ENCODE measurements at regions not wholly inside any gene's neighbourhood (a gene's known extent, or its start where the extent isn't known, plus 50 kb on each side); places are given as distances from the start of the nearest gene placed in this dataset.
"Not testable (repeated sequence)": the region's sequence is repeated elsewhere in the genome, so short reads cannot be mapped to it uniquely, and the experiment has no call there.

DNA sequence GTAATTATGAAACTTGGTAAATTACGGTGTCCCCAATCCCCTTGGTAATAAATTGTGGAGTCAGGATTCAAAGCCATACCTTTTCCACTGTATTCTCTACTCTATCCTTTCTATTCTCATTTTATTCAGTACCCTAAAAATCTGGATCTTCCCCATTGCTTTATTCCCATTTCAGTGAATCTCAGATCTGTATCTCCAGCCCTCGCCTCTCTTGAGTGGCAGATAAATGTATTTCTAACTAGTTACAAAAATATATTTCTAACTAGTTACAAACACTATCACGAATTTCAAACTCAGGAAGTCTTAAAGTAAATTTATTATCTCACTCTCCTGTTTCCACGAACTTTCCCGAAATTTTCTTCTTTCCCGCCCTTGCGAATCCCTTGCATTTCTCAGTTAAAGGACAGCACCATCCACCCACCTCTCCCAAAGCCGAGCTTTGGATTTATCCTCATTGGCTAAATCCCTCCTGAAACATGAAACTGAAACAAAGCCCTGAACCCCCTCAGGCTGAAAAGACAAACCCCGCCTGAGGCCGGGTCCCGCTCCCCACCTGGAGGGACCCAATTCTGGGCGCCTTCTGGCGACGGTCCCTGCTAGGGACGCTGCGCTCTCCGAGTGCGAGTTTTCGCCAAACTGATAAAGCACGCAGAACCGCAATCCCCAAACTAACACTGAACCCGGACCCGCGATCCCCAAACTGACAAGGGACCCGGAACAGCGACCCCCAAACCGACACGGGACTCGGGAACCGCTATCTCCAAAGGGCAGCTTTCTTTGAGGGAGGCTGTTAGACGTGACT, 164.3 kb upstream of the PABPC3 start:
- peak overlapping the region in 1 of 3 experiments; percentile 12 for H3K27ac Mint-ChIP-seq
- H3K27me3 Mint-ChIP-seq (ENCODE audit: low read depth) = peaks cover 44% of the 10 kb centered on the region
- H3K9me3 Mint-ChIP-seq = no peaks in the 10 kb centered on the region
- no peaks in the 10 kb centered on the region for H3K36me3 Mint-ChIP-seq (ENCODE audit: low read depth)
- TF ChIP-seq, protein P1, sequence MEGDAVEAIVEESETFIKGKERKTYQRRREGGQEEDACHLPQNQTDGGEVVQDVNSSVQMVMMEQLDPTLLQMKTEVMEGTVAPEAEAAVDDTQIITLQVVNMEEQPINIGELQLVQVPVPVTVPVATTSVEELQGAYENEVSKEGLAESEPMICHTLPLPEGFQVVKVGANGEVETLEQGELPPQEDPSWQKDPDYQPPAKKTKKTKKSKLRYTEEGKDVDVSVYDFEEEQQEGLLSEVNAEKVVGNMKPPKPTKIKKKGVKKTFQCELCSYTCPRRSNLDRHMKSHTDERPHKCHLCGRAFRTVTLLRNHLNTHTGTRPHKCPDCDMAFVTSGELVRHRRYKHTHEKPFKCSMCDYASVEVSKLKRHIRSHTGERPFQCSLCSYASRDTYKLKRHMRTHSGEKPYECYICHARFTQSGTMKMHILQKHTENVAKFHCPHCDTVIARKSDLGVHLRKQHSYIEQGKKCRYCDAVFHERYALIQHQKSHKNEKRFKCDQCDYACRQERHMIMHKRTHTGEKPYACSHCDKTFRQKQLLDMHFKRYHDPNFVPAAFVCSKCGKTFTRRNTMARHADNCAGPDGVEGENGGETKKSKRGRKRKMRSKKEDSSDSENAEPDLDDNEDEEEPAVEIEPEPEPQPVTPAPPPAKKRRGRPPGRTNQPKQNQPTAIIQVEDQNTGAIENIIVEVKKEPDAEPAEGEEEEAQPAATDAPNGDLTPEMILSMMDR (IDR thresholded peaks at IDR 0.05; ENCODE audit: unreplicated experiment in 3 of 3) = no peak
- peak overlapping the region; percentile 66 to 72 (median 68) for H3K4me3 Mint-ChIP-seq
- H3K4me1 Mint-ChIP-seq = peaks cover 21% of the 10 kb centered on the region

DNA sequence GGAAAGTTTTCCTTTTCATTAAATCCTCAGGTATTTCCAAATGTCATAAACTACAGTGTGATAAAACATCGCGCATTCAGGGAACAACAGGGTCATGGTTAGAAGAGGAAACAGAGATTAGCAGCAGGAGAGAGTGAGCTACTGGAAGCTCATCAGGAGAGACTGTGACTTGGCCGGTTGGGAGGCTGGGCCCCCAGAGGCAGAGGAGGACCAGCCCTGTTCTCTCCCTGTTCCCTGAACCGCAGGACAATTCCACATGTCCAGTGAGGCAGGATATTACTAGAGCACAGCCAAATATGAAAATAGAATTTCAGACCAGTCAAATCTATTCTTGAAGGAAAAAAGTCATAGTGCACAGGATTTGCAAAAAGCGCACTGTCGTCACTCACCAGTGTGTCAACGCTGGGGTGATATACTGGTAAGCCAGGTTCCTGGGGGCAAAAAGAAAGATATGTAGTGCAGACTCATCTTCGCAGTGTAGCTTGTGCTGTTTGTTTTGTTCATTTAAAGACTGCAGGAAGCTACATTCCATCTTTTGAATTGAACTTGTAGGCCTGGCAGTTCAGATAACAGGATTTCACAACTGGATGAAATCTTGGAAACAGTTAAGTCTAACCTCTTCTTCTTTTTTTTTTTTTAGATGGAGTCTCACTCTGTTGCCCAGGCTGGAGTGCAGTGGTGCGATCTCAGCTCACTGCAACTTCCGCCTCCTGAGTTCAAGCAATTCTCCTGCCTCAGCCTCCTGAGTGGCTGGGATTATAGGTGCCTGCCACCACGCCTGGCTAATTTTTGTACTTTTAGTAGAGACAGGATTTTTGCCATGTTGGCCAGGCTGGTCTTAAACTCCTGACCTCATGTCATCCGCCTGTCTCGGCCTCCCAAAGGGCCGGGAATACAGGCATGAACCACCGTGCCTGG, 162.6 kb upstream of the PABPC3 start:
- H3K9me3 Mint-ChIP-seq; H3K36me3 Mint-ChIP-seq (ENCODE audit: low read depth); H3K4me3 Mint-ChIP-seq: not testable (repeated sequence)
- Mint-ChIP-seq H3K27me3 (ENCODE audit: low read depth) (peaks cover 41% of the 10 kb centered on the region), H3K27ac (peak overlapping the region in 1 of 3 experiments; percentile 34), H3K4me1 (peaks cover 21% of the 10 kb centered on the region)

DNA sequence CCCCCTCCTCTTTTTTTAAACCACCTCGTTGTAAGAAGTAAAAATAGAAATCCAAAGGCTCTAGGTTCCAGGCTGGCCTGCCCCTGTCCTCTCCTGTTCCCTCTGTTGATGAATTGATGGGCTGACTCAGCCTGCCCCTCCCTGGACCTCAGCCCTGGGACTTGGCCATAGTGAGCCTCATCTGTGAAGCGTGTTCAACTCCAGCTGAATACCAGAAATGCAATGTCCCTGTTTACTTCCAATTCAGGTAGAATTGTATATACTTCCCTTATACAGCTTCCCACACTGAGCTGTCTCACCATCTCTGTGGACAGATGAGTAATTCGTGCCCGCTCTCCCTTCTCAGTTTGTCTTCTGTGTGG, 161.9 kb upstream of the PABPC3 start:
- H3K9me3 Mint-ChIP-seq, H3K4me3 Mint-ChIP-seq, H3K27ac Mint-ChIP-seq: not testable (repeated sequence)
- peaks cover 13% of the 10 kb centered on the region for H3K36me3 Mint-ChIP-seq (ENCODE audit: low read depth)
- H3K4me1 Mint-ChIP-seq = peaks cover 21% of the 10 kb centered on the region
- H3K27me3 Mint-ChIP-seq (ENCODE audit: low read depth) = peaks cover 41% of the 10 kb centered on the region

DNA sequence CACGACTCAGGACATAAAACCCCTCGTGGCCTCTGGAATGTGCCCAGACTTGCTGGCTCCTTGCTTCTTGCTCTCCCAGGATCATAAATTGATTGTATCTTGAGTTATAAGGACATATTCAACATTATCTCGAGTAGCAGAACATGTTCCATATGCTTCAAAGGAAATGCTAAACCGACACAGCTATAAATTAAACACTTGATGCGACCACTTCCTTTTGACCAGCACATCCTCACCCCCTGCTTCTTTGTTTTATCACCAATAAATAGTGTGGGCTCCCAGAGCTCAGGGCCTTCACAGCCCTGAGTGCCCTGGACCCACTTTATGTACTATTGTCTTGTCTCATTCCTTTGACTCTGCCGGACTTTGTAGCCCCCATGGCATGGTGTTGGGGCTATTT, 157.0 kb upstream of the PABPC3 start:
- Mint-ChIP-seq H3K9me3 (peaks cover 4% of the 10 kb centered on the region), H3K4me3 (no peak overlapping the region), H3K27ac (peak overlapping the region in 2 of 3 experiments; percentile 10 to 45), H3K36me3 (ENCODE audit: low read depth) (peaks cover 38% of the 10 kb centered on the region), H3K27me3 (ENCODE audit: low read depth) (peaks cover 9% of the 10 kb centered on the region), H3K4me1 (peaks cover 4% of the 10 kb centered on the region)
- TF ChIP-seq, protein P1 (IDR thresholded peaks at IDR 0.05; ENCODE audit: unreplicated experiment in 3 of 3) = no peak

DNA sequence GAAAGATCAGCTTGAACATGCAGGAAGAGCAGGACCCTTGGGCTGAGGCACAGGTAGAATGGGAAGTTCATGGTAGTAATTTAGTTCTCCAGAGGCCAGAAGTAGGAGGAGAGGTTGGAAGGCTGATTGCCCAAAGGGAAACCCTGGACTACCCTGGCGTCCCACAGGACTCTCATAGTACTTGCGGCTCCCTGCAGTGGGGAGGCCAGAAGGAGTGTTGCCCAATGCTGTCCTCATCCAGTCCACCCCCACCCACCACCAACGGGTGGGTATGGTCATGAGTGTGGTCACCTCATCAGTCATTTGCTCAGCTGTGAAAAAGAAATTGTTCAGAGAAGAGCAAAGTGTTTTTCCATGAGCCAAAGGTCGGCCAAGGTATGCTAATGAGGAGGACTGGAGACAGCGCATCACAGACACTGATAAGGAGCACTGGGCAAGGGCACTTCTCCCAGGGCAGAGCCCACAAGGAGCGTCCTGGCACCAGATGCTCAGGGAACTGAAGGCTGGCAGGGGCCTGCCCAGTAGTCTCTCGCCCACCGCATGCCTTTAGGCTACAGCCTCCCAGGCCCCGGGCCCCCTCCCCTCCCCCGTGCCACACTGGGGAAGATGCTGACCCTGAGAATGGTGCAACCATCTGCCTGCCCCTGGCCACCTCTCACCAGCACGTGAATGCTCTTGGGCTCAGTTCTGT, 154.8 kb upstream of the PABPC3 start:
- not testable (repeated sequence) for H3K4me1 Mint-ChIP-seq; H3K9me3 Mint-ChIP-seq; H3K27me3 Mint-ChIP-seq (ENCODE audit: low read depth); H3K4me3 Mint-ChIP-seq; H3K27ac Mint-ChIP-seq
- H3K36me3 Mint-ChIP-seq (ENCODE audit: low read depth) = peaks cover 48% of the 10 kb centered on the region

DNA sequence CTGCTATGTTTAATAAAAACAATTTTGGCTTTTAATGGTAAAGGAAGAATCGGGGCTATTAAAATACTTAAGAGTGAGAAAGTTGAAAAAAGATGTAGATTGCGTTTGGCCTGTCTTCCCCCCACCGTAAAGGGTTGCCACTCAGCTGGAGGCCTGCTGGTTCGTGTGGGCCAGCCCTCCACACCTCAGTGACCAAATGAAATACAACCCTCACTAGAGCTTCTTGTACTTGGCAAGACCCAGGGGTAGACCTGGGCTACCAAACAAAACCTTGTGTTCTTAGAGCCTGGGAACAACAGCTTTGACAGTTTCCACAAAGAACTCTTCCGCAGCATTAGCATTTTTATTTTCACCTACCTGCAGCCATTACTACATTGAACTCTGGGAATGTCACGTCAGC, 152.8 kb upstream of the PABPC3 start:
- TF ChIP-seq, protein P1 (IDR thresholded peaks at IDR 0.05; ENCODE audit: unreplicated experiment in 3 of 3) = no peak
- Mint-ChIP-seq H3K9me3 (no peaks in the 10 kb centered on the region), H3K4me1 (no peaks in the 10 kb centered on the region), H3K27me3 (ENCODE audit: low read depth) (peaks cover 6% of the 10 kb centered on the region), H3K4me3 (no peak overlapping the region), H3K27ac (no peak overlapping the region), H3K36me3 (ENCODE audit: low read depth) (peaks cover 53% of the 10 kb centered on the region)

DNA sequence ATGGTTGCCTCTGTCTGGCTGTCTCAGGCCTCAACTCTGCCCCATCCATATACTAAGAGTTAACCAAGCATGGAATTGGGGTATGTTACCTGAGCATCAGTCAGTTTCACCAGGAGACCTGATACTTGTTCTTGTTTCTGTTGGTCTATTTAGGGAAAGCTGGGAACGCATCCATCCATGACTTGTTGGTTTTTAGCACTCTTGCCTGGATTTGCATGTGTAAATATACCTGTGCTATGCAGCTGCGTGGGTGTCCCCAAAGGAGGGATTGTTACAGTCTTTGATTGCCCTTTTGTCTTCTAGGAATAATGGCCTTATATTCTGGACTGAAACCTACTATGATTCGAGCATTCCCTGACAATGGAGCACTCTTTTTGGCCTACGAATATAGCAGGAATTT, 151.9 kb upstream of the PABPC3 start:
- H3K4me1 Mint-ChIP-seq; H3K9me3 Mint-ChIP-seq; H3K27me3 Mint-ChIP-seq (ENCODE audit: low read depth); H3K27ac Mint-ChIP-seq; H3K4me3 Mint-ChIP-seq: not testable (repeated sequence)
- H3K36me3 Mint-ChIP-seq (ENCODE audit: low read depth) = peaks cover 53% of the 10 kb centered on the region

DNA sequence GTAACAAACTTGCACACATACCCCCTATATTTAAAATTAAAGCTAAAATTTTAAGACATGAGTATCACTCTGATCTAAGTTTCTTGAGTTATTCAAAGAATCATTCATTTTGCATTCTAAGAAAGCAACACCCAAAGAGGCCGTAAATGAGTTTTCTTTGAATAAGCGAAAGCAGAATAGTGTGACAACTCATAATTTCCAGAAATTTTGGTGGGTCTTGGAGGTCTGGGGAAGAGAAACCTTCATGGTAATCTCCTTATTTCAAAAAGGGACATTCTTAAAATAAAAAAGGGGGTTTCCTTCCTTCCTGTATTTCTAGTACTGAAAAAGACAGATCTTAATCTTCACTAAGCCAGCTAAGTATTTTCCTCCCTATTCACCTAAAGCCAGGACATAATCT, 147.0 kb upstream of the PABPC3 start:
- H3K4me3 Mint-ChIP-seq; H3K4me1 Mint-ChIP-seq; H3K9me3 Mint-ChIP-seq; H3K27ac Mint-ChIP-seq; H3K27me3 Mint-ChIP-seq (ENCODE audit: low read depth): not testable (repeated sequence)
- H3K36me3 Mint-ChIP-seq (ENCODE audit: low read depth) = peaks cover 32% of the 10 kb centered on the region

DNA sequence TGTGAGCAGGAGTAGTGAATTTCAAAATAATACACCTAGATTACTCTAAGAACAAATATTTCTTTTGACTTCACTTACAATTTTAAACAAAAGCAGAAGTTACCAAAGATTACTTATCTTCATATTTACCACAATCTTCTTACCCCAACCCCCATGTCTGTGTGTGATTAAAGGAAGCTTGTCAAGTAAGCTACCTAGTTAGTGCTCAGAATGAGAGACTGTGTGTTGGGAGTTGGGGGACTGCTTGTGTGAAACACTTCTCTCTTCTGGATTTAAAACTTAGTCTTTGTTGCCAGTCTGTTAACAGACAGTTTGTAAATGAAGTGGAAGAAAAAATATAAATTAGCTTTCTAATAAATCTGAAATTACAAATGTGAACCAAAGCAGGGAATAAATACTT, 145.3 kb upstream of the PABPC3 start:
- H3K4me1 Mint-ChIP-seq, H3K4me3 Mint-ChIP-seq: not testable (repeated sequence)

DNA sequence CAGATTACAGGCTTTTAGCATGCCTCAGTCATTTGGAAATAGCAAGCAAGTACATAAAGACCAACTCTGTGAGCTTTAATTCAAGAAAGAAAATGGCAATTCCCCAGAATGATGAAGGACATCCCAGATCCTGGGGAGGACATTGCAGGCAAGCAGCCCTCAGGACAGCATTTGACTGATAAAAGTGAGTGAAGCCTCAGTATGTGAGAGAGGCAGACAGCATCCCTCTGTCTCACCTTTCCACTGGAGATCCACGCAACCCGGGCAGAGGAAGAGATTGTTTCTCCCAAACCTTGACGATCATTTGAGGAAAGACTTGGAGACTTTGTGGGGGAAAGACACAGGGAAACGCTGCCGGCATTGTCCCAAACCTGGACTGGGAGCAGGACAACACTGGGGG, 128.0 kb upstream of the PABPC3 start:
- H3K4me3 Mint-ChIP-seq = peak overlapping the region; percentile 91 to 96 (median 95)
- H3K4me1 Mint-ChIP-seq; H3K27me3 Mint-ChIP-seq (ENCODE audit: low read depth); H3K9me3 Mint-ChIP-seq; H3K36me3 Mint-ChIP-seq (ENCODE audit: low read depth): not testable (repeated sequence)
- H3K27ac Mint-ChIP-seq = peak overlapping the region; percentile 67 to 85 (median 83)

More for the DNA sequence above, 145.3 kb upstream of the PABPC3 start:
- not testable (repeated sequence) for H3K27ac Mint-ChIP-seq; H3K27me3 Mint-ChIP-seq (ENCODE audit: low read depth); H3K9me3 Mint-ChIP-seq
- peaks cover 28% of the 10 kb centered on the region for H3K36me3 Mint-ChIP-seq (ENCODE audit: low read depth)

Measured in nephron (organoid).